ENCODE measurements at regions not wholly inside any gene's neighbourhood (a gene's known extent, or its start where the extent isn't known, plus 50 kb on each side); places are given as distances from the start of the nearest gene placed in this dataset.

DNA sequence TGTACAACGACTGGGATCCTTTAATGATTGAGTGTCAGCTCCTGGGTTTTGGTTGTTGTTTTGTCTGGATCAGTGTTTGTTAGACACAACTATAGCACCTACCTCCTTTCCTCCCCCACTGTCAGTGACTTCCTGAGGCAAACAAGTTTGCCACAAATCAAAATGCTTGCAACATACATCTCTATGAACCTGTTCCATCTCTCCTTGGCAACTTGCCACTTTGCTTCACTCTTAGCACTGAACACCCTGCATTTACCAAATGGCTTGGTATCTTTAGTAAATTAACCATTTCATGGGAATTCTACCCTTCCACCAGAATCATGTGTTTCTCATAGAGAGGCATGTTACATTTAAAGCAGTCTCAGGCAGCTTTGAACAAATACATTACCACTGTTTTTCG lies 301.1 kb upstream of the TANK start:
- H3K4me3 ChIP-seq (ENCODE audit: low read depth, low read length, poor library complexity, severe bottlenecking) = no peak overlapping the region
- H3K27me3 ChIP-seq (replicated peaks; ENCODE audit: insufficient read depth, low read depth, low read length, poor library complexity) = no peaks in the 10 kb centered on the region
- no peak for TF ChIP-seq CTCF (conservative IDR thresholded peaks at IDR 0.05; ENCODE audit: low read depth, low read length)
- no peak for TF ChIP-seq EZH2 (IDR thresholded peaks at IDR 0.05; ENCODE audit: borderline replicate concordance, low read depth, low read length, poor library complexity, severe bottlenecking)
- ChIA-PET POLR2A (ENCODE audit: low non-redundant PET) (no interaction called here), CTCF (no interaction called here)
- no peaks in the 10 kb centered on the region for H3K4me1 ChIP-seq (ENCODE audit: insufficient read depth, low read length, poor library complexity, severe bottlenecking)
- no peaks in the 10 kb centered on the region for H3K36me3 ChIP-seq (ENCODE audit: insufficient read depth, low read length, poor library complexity, severe bottlenecking)
- peak; percentile 10 for DNase-seq (ENCODE audit: low spot score)
- H3K27ac ChIP-seq (ENCODE audit: low read depth, low read length, poor library complexity, severe bottlenecking) = no peak overlapping the region
- H3K9me3 ChIP-seq (ENCODE audit: low read depth, low read length, poor library complexity, severe bottlenecking) = no peaks in the 10 kb centered on the region
- BruUV-seq (replicated peaks) = no TSS peak
- intact Hi-C loops (cut with micrococcal nuclease; ENCODE audit: unreplicated experiment) = no loop called here

DNA sequence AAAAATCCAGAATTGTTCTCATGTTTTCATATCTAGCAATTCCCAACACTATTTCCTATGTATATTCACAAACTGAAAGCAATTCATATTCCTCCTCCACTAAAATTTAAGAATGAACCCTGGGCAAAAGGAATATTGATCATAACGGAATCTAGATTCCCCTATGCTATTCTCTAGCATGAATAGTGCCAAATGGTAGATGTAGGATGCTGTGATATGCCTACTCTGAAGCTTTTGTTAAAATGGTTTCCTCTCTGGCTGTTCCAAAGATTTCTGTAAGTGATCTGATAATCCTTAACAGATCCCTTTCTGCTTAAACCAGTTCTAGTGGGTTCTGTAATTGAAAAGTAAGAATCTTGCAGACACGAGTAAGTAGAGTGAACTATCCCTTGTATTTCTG lies 298.0 kb upstream of the TANK start:
- BruUV-seq (replicated peaks) = no TSS peak
- H3K9me3 ChIP-seq (ENCODE audit: low read depth, low read length, poor library complexity, severe bottlenecking) = no peaks in the 10 kb centered on the region

DNA sequence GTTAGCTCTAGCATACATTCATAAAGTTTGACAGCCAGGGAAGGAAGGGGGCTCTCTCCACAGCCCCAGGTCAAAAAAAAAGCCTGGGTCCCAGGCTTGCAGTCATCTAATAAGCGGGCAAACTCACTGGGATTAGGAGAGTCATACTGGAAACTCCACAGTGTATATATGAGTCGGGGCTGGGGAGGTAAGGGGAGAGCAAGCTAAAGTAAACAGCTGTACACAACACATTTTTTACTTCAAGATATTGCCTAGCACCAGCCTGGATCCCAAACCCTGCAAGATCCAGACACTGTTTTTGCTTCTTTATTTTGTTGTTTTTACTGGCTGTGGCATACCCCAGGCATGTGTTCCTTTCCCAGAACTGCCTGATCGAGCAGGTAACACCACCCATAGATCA lies 291.3 kb upstream of the TANK start:
- peaks cover 13% of the 10 kb centered on the region for H3K4me1 ChIP-seq (ENCODE audit: insufficient read depth, low read length, poor library complexity, severe bottlenecking)
- H3K4me3 ChIP-seq (ENCODE audit: low read depth, low read length, poor library complexity, severe bottlenecking) = no peak overlapping the region
- TF ChIP-seq CTCF (conservative IDR thresholded peaks at IDR 0.05; ENCODE audit: low read depth, low read length) = no peak
- no peak for TF ChIP-seq EZH2 (IDR thresholded peaks at IDR 0.05; ENCODE audit: borderline replicate concordance, low read depth, low read length, poor library complexity, severe bottlenecking)
- ChIA-PET CTCF (no interaction called here), POLR2A (ENCODE audit: low non-redundant PET) (no interaction called here)
- H3K27ac ChIP-seq (ENCODE audit: low read depth, low read length, poor library complexity, severe bottlenecking) = no peak overlapping the region
- no peak for DNase-seq (ENCODE audit: low spot score)
- intact Hi-C loops (cut with micrococcal nuclease; ENCODE audit: unreplicated experiment) = no loop called here
- BruUV-seq (replicated peaks) = no TSS peak
- H3K27me3 ChIP-seq (replicated peaks; ENCODE audit: insufficient read depth, low read depth, low read length, poor library complexity) = no peaks in the 10 kb centered on the region
- H3K9me3 ChIP-seq (ENCODE audit: low read depth, low read length, poor library complexity, severe bottlenecking) = no peaks in the 10 kb centered on the region
- no peaks in the 10 kb centered on the region for H3K36me3 ChIP-seq (ENCODE audit: insufficient read depth, low read length, poor library complexity, severe bottlenecking)

More for the DNA sequence above, 298.0 kb upstream of the TANK start:
- Histone ChIP-seq H3K4me3 (ENCODE audit: low read depth, low read length, poor library complexity, severe bottlenecking) (no peak overlapping the region), H3K27me3 (replicated peaks; ENCODE audit: insufficient read depth, low read depth, low read length, poor library complexity) (no peaks in the 10 kb centered on the region), H3K27ac (ENCODE audit: low read depth, low read length, poor library complexity, severe bottlenecking) (no peak overlapping the region), H3K36me3 (ENCODE audit: insufficient read depth, low read length, poor library complexity, severe bottlenecking) (no peaks in the 10 kb centered on the region), H3K4me1 (ENCODE audit: insufficient read depth, low read length, poor library complexity, severe bottlenecking) (no peaks in the 10 kb centered on the region)
- ChIA-PET CTCF (no interaction called here), POLR2A (ENCODE audit: low non-redundant PET) (no interaction called here)
- no peak for DNase-seq (ENCODE audit: low spot score)
- TF ChIP-seq CTCF (conservative IDR thresholded peaks at IDR 0.05; ENCODE audit: low read depth, low read length) (no peak), EZH2 (IDR thresholded peaks at IDR 0.05; ENCODE audit: borderline replicate concordance, low read depth, low read length, poor library complexity, severe bottlenecking) (no peak)
- intact Hi-C loops (cut with micrococcal nuclease; ENCODE audit: unreplicated experiment) = no loop called here
